Chondrocyte (in vitro differentiated cells): ENCODE measurements at regions not wholly inside any gene's neighbourhood (a gene's known extent, or its start where the extent isn't known, plus 50 kb on each side); places are given as distances from the start of the nearest gene placed in this dataset.

Source experiments
- DNase-seq: peaks from one replicate; pipeline ENCODE4 v3.0.0; 2021; ENCODE audit warnings: mixed read lengths, low spot score
- H3K27ac Mint-ChIP-seq: one replicate; pipeline ENCODE4 v1.8.0; 2021; ENCODE audit warnings: mild to moderate bottlenecking, moderate library complexity, mixed read lengths; ENCODE audit not compliant: unreplicated experiment
- H3K27me3 Mint-ChIP-seq: 2 replicates; pipeline ENCODE4 v1.8.0; 2021; ENCODE audit warnings: low read depth, mixed read lengths
- H3K36me3 Mint-ChIP-seq: 2 replicates; pipeline ENCODE4 v1.8.0; 2021; ENCODE audit warnings: low read depth, mixed read lengths
- H3K4me1 Mint-ChIP-seq: 2 replicates; pipeline ENCODE4 v1.8.0; 2021; ENCODE audit warnings: low read depth, mild to moderate bottlenecking, mixed read lengths
- H3K4me3 Mint-ChIP-seq: one replicate; pipeline ENCODE4 v1.8.0; 2021; ENCODE audit warnings: mild to moderate bottlenecking, moderate library complexity, mixed read lengths; ENCODE audit not compliant: unreplicated experiment
- H3K9me3 Mint-ChIP-seq: 2 replicates; pipeline ENCODE4 v1.8.0; 2021; ENCODE audit warnings: low read depth, mixed read lengths
- TF ChIP-seq, protein P1 (sequence below): fragments of 200-600 bp; sonication (generic); IDR thresholded peaks from 2 replicates; pipeline ENCODE4 v1.5.0; 2021; ENCODE audit warnings: antibody characterized with exemption, mild to moderate bottlenecking, moderate library complexity

DNA sequence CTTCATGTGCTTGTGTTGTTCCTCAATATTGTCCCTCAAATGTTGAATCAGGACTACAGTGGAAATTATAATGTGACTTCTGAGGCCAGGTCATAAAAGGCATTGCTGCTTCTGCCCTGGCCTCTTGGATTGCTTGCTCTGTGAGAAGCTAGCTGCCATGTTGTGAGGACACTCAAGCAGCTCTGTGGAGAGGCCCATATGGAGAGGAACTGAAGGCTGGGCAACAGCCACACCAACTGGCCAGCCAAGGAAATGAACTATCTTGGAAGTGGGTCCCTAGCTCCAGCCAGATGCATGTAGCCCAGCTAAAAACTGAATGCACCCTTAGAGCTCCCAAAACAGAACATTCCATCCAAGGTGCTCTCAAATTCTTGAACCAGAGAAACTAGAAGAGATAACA is 282.6 kb downstream of the BMP7 start:
- H3K4me1 Mint-ChIP-seq: peaks cover 10% of the 10 kb centered on the region
- H3K27ac Mint-ChIP-seq: no peak overlapping the region
- no peaks in the 10 kb centered on the region for H3K27me3 Mint-ChIP-seq
- H3K36me3 Mint-ChIP-seq: peaks cover 3% of the 10 kb centered on the region
- DNase-seq: no peak
- peaks cover 33% of the 10 kb centered on the region for H3K9me3 Mint-ChIP-seq
- TF ChIP-seq, protein P1, sequence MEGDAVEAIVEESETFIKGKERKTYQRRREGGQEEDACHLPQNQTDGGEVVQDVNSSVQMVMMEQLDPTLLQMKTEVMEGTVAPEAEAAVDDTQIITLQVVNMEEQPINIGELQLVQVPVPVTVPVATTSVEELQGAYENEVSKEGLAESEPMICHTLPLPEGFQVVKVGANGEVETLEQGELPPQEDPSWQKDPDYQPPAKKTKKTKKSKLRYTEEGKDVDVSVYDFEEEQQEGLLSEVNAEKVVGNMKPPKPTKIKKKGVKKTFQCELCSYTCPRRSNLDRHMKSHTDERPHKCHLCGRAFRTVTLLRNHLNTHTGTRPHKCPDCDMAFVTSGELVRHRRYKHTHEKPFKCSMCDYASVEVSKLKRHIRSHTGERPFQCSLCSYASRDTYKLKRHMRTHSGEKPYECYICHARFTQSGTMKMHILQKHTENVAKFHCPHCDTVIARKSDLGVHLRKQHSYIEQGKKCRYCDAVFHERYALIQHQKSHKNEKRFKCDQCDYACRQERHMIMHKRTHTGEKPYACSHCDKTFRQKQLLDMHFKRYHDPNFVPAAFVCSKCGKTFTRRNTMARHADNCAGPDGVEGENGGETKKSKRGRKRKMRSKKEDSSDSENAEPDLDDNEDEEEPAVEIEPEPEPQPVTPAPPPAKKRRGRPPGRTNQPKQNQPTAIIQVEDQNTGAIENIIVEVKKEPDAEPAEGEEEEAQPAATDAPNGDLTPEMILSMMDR: no peak
- H3K4me3 Mint-ChIP-seq: no peak overlapping the region

GRCh38 chr20:56985066-56985685 is 281.3 kb downstream of the BMP7 start:
- Mint-ChIP-seq H3K9me3 (peaks cover 33% of the 10 kb centered on the region), H3K27ac (no peak overlapping the region), H3K27me3 (no peaks in the 10 kb centered on the region), H3K4me3 (no peak overlapping the region), H3K4me1 (peaks cover 10% of the 10 kb centered on the region), H3K36me3 (peaks cover 3% of the 10 kb centered on the region)
- TF ChIP-seq, protein P1: no peak
- DNase-seq: no peak

- Mint-ChIP-seq H3K27me3 (no peaks in the 10 kb centered on the region), H3K27ac (no peak overlapping the region), H3K4me3 (no peak overlapping the region), H3K9me3 (peaks cover 33% of the 10 kb centered on the region), H3K4me1 (peaks cover 10% of the 10 kb centered on the region), H3K36me3 (peaks cover 3% of the 10 kb centered on the region)
- TF ChIP-seq, protein P1: no peak
- DNase-seq: no peak
Measured at GRCh38 chr20:56986476-56986875, 280.0 kb downstream of the BMP7 start.

DNA sequence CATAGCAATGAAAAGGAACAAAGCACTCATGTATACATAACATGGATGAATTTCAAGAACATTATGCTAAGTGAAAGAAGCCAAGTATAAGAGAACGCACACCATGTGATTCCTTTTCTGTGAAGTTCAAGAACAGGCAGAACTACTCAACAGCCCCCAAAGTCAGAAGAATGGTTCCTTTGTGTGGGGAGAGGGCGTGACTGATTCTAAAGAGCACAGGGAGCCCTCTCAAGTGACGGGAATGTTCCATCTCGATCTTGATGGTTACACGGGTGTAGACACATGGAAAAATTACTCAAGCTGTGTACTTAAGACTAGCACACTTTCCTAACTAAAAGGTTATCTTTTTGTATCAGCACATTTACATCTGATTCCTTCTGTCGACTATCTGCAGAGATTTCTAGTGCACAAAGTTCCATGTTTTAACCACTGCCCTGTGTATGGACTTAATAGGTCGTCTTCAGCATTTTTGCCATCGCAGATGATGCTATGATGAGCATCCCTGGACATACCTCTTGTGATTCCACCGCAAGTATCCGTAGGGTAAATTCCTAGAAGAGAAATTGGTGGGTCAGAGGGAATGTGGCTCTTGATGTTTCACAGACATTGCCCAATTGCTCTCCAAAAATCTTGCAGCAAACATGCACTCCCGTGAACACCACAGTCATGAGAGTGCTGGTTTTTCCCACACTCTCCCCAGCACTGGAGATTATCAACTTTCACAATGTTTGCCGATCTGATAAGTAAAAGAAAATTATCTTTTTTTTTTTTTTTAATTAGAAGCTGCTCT is 279.3 kb downstream of the BMP7 start:
- Mint-ChIP-seq H3K9me3 (peaks cover 33% of the 10 kb centered on the region), H3K4me1 (peaks cover 10% of the 10 kb centered on the region), H3K36me3 (peaks cover 3% of the 10 kb centered on the region), H3K4me3 (no peak overlapping the region), H3K27me3 (no peaks in the 10 kb centered on the region), H3K27ac (no peak overlapping the region)
- TF ChIP-seq, protein P1: no peak
- no peak for DNase-seq

- Mint-ChIP-seq H3K27ac (no peak overlapping the region), H3K36me3 (peaks cover 3% of the 10 kb centered on the region), H3K9me3 (peaks cover 33% of the 10 kb centered on the region), H3K4me3 (peak overlapping the region; percentile 51), H3K4me1 (peaks cover 10% of the 10 kb centered on the region), H3K27me3 (no peaks in the 10 kb centered on the region)
- TF ChIP-seq, protein P1: no peak
- no peak for DNase-seq
Measured at GRCh38 chr20:56987986-56988385, 278.5 kb downstream of the BMP7 start.
